Vagina (tissue), 2 donors: ENCODE measurements at regions not wholly inside any gene's neighbourhood (a gene's known extent, or its start where the extent isn't known, plus 50 kb on each side); places are given as distances from the start of the nearest gene placed in this dataset.

Experiments used
- CTCF ChIP-seq, 3 experiments: fragments of 450-650 bp in 2 of 3; fragments of 200-600 bp in 1 of 3; sonication (generic) in 1 of 3; IDR thresholded peaks; one replicate each; pipeline ENCODE4 v1.5.1; 2017 to 2019; ENCODE audit warnings: antibody characterized with exemption in 3 of 3, mild to moderate bottlenecking in 2 of 3, moderate library complexity in 2 of 3
- POLR2A ChIP-seq, 2 donors: fragments of 450-650 bp; IDR thresholded peaks; one replicate each; pipeline ENCODE4 v1.6.1; 2017; ENCODE audit warnings: antibody characterized with exemption in 2 of 2, mild to moderate bottlenecking in 2 of 2, moderate library complexity in 2 of 2
- POLR2AphosphoS5 ChIP-seq, 2 donors: sonication (generic); formaldehyde crosslinking; IDR thresholded peaks; one replicate each; pipeline ENCODE4 v1.9.0; 2017; ENCODE audit warnings: antibody characterized with exemption in 2 of 2, mild to moderate bottlenecking in 2 of 2, low read depth in 1 of 2; ENCODE audit not compliant: insufficient read depth in 1 of 2

GRCh38 chr1:143652744-143653428 lies 318.9 kb downstream of the FAM72C start:
- TF ChIP-seq CTCF (IDR thresholded peaks at IDR 0.05): no peak
- no peak for TF ChIP-seq POLR2AphosphoS5 (IDR thresholded peaks at IDR 0.05; ENCODE audit: insufficient read depth in 1 of 2, low read depth in 1 of 2)
- no peak for TF ChIP-seq POLR2A (IDR thresholded peaks at IDR 0.05)
